ENCODE measurements at regions not wholly inside any gene's neighbourhood (a gene's known extent, or its start where the extent isn't known, plus 50 kb on each side); places are given as distances from the start of the nearest gene placed in this dataset.

DNA sequence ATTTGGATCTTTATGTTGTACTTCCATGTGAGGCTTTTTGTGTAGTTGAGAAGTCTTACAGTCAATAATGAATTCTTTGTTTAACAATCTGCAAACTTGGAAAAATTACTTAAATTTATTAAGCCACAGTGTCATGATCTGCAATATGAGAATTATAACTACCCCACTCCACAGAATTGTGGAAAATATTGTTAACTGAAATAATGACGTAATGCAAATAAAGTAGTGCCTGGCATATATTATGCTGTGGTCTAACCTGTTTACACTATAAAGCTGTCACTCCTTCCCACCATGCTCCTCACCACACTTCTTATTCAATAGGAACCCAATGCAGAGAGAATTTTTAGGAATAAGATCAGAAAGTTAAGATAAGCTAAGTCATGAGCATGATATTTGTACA is 632.1 kb upstream of the GALNTL6 start:
- no peak for DNase-seq (ENCODE audit: low read depth)
- no peak for TF ChIP-seq CTCF (IDR thresholded peaks at IDR 0.05; ENCODE audit: low read depth, low read length, missing control alignments)
- H3K4me3 ChIP-seq (ENCODE audit: low read depth, low read length), result no peak overlapping the region

GRCh38 chr4:171170671-171171070 is 642.5 kb upstream of the GALNTL6 start:
- H3K4me3 ChIP-seq (ENCODE audit: low read depth, low read length), result no peak overlapping the region
- no peak for TF ChIP-seq CTCF (IDR thresholded peaks at IDR 0.05; ENCODE audit: low read depth, low read length, missing control alignments)
- no peak for DNase-seq (ENCODE audit: low read depth)

DNA sequence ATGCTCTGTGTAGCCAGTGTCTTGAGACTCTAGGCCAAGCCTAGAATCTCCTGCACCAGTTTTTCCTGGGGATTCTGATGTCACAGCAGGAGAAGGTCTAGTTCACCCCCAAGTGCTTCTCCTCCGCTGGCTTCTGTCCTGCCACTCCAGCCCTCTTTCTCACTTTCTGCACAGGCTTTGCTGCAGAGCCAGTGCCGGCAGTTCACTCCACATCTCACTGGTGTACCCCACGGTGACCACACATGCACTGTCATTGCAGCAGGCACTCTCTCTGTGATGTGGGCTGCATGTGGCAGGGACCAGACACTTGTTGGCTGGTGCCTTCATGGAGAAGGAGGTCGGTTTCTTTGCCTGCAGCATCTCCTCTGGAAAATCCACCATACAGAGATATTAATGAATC is 643.8 kb upstream of the GALNTL6 start:
- DNase-seq (ENCODE audit: low read depth), result no peak
- TF ChIP-seq CTCF (IDR thresholded peaks at IDR 0.05; ENCODE audit: low read depth, low read length, missing control alignments), result no peak
- no peak overlapping the region for H3K4me3 ChIP-seq (ENCODE audit: low read depth, low read length)

GRCh38 chr4:171162478-171162877 is 650.7 kb upstream of the GALNTL6 start:
- no peak for DNase-seq (ENCODE audit: low read depth)
- H3K4me3 ChIP-seq (ENCODE audit: low read depth, low read length), result no peak overlapping the region
- no peak for TF ChIP-seq CTCF (IDR thresholded peaks at IDR 0.05; ENCODE audit: low read depth, low read length, missing control alignments)

DNA sequence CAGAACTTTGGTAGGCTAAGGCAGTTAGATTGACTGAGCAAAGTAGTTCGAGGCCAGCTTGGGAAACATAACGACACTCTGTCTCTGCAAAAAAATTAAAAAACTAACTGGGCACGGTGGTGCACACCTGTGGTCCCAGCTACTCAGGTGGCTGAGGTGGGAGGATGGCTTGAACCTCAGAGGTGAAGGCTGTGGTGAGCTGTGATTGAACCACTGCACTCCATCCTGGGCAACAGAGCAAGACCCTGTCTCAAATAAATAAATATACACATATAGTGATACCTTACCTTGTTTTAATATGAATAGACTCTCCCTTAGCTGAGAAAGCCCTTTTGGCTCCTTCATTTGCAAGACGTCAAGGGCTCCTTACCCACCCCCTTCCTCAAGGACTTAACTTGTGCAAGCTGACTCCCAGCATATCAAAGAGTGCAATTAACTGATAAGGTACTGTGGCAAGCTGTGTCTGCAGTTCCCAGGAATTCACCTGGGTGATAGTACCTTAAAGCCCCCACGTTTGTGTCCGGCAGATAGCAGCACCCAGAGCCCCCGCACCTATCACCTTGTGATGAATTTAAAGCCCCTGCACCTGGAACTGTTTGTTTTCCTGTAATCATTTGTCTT is 655.6 kb upstream of the GALNTL6 start:
- no peak for DNase-seq (ENCODE audit: low read depth)
- no peak overlapping the region for H3K4me3 ChIP-seq (ENCODE audit: low read depth, low read length)
- TF ChIP-seq CTCF (IDR thresholded peaks at IDR 0.05; ENCODE audit: low read depth, low read length, missing control alignments), result no peak

- no peak overlapping the region for H3K4me3 ChIP-seq (ENCODE audit: low read depth, low read length)
- no peak for TF ChIP-seq CTCF (IDR thresholded peaks at IDR 0.05; ENCODE audit: low read depth, low read length, missing control alignments)
- no peak for DNase-seq (ENCODE audit: low read depth)
These were observed 670.6 kb upstream of the GALNTL6 start for GRCh38 chr4:171142639-171143038.

DNA sequence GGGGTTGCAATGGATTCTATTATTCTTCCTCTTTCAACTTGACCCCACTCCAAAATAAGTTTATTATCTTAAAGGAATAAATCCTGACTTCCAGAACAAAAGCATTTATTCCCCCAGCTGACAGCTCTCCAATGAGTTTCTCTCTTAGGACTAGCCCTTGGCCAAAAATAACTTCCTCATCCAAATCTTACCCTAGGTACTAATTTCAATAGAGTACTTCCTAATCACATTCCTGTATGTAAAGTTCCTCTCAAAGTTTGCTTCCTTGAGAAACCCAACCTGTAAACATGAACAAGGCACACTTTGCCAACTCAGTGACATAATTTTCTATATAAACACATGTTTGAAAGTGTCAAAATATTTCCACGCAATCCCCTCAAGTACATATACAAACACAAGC is 671.2 kb upstream of the GALNTL6 start:
- TF ChIP-seq CTCF (IDR thresholded peaks at IDR 0.05; ENCODE audit: low read depth, low read length, missing control alignments), result no peak

More for the DNA sequence above, 671.2 kb upstream of the GALNTL6 start:
- no peak for DNase-seq (ENCODE audit: low read depth)
- no peak overlapping the region for H3K4me3 ChIP-seq (ENCODE audit: low read depth, low read length)
